ENCODE measurements at regions not wholly inside any gene's neighbourhood (a gene's known extent, or its start where the extent isn't known, plus 50 kb on each side); places are given as distances from the start of the nearest gene placed in this dataset.

DNA sequence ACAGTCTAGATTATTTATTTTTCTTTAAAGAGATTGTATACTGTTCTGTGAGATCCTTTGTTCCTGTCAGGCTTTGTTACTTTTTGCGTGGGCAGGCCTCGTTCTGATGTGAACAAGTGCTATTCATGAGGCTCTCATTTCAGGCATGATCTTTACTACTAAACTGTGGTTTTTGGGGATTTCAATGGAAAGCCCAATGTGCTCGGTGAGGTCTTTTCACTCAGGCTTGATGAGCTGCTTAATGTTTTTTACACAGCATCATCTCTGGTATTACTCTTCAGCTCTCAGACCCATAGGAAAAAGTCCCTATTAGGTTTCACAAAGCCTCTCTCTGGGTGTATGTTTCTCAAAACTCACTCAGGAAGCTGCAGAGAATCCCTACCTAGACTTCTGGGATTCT, 419.4 kb downstream of the GPATCH2 start:
- ATAC-seq: no peak
- WGBS, 2 donors: 72 to 88% methylated on average over 3 of the region's 3 CpGs
- intact Hi-C loops (cut with DNase I): no loop called here

GRCh38 chr1:217205578-217205977, 425.3 kb downstream of the GPATCH2 start:
- Histone ChIP-seq H3K36me3 (no peaks in the 10 kb centered on the region), H3K4me3 (no peak overlapping the region), H3K27me3 (no peaks in the 10 kb centered on the region), H3K4me1 (no peaks in the 10 kb centered on the region), H3K9me3 (no peaks in the 10 kb centered on the region), H3K27ac (no peak overlapping the region)
- no peak for DNase-seq
- intact Hi-C loops (cut with DNase I): no loop called here
- TF ChIP-seq, protein P1, sequence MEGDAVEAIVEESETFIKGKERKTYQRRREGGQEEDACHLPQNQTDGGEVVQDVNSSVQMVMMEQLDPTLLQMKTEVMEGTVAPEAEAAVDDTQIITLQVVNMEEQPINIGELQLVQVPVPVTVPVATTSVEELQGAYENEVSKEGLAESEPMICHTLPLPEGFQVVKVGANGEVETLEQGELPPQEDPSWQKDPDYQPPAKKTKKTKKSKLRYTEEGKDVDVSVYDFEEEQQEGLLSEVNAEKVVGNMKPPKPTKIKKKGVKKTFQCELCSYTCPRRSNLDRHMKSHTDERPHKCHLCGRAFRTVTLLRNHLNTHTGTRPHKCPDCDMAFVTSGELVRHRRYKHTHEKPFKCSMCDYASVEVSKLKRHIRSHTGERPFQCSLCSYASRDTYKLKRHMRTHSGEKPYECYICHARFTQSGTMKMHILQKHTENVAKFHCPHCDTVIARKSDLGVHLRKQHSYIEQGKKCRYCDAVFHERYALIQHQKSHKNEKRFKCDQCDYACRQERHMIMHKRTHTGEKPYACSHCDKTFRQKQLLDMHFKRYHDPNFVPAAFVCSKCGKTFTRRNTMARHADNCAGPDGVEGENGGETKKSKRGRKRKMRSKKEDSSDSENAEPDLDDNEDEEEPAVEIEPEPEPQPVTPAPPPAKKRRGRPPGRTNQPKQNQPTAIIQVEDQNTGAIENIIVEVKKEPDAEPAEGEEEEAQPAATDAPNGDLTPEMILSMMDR (IDR thresholded peaks at IDR 0.05): no peak
- ATAC-seq: no peak
- FAIRE-seq: no peak
- 69 to 80% methylated on average over 4 of the region's 4 CpGs for WGBS, 2 donors

More for the DNA sequence above, 419.4 kb downstream of the GPATCH2 start:
- Histone ChIP-seq H3K4me3 (no peak overlapping the region), H3K9me3 (no peaks in the 10 kb centered on the region), H3K36me3 (no peaks in the 10 kb centered on the region), H3K4me1 (no peaks in the 10 kb centered on the region), H3K27me3 (no peaks in the 10 kb centered on the region), H3K27ac (no peak overlapping the region)
- DNase-seq (no peak), FAIRE-seq (no peak)
- TF ChIP-seq, protein P1 (IDR thresholded peaks at IDR 0.05): no peak

- H3K27me3 ChIP-seq: no peaks in the 10 kb centered on the region
- 84 to 89% methylated on average over 1 of the region's 1 CpG for WGBS, 2 donors
- no peak overlapping the region for H3K27ac ChIP-seq
- no peaks in the 10 kb centered on the region for H3K4me1 ChIP-seq
- DNase-seq (no peak), ATAC-seq (no peak), FAIRE-seq (no peak)
- no peaks in the 10 kb centered on the region for H3K36me3 ChIP-seq
- no peaks in the 10 kb centered on the region for H3K9me3 ChIP-seq
- TF ChIP-seq, protein P1 (IDR thresholded peaks at IDR 0.05): no peak
- intact Hi-C loops (cut with DNase I): no loop called here
- H3K4me3 ChIP-seq: no peak overlapping the region
Observed at GRCh38 chr1:217196616-217197015, 434.3 kb downstream of the GPATCH2 start.

DNA sequence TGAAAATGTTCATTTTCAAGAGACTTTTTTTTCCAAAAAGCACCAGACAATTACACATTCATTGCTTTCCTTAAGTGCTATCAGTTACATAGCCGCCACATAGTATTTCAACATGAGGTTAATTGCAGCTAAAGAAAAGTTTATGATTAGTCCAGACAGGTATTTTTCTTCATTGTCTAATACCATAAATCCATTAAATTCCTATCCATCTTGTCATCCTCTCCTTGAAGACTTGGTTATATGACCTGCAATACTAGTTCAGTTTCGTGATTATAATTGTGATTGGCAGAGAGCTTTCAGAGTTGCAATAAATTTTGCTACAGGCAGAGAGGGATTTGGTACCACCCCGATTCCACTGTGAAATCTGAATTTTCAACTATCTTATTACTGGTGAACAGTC, 437.7 kb downstream of the GPATCH2 start:
- Histone ChIP-seq H3K27ac (no peak overlapping the region), H3K27me3 (no peaks in the 10 kb centered on the region), H3K4me3 (no peak overlapping the region), H3K36me3 (no peaks in the 10 kb centered on the region), H3K9me3 (no peaks in the 10 kb centered on the region), H3K4me1 (no peaks in the 10 kb centered on the region)
- DNase-seq (no peak), ATAC-seq (no peak), FAIRE-seq (no peak)
- 55 to 59% methylated on average over 3 of the region's 3 CpGs for WGBS, 2 donors
- intact Hi-C loops (cut with DNase I): no loop called here
- TF ChIP-seq, protein P1 (IDR thresholded peaks at IDR 0.05): no peak

GRCh38 chr1:217191441-217191840, 439.4 kb downstream of the GPATCH2 start:
- TF ChIP-seq, protein P1 (IDR thresholded peaks at IDR 0.05): no peak
- intact Hi-C loops (cut with DNase I): no loop called here
- Histone ChIP-seq H3K36me3 (no peaks in the 10 kb centered on the region), H3K4me3 (no peak overlapping the region), H3K9me3 (no peaks in the 10 kb centered on the region), H3K27me3 (no peaks in the 10 kb centered on the region), H3K4me1 (no peaks in the 10 kb centered on the region), H3K27ac (no peak overlapping the region)
- no peak for ATAC-seq
- 49 to 54% methylated on average over 2 of the region's 2 CpGs for WGBS, 2 donors
- no peak for DNase-seq
- no peak for FAIRE-seq

Measured in pancreas (tissue), 10 donors.